ENCODE measurements at regions not wholly inside any gene's neighbourhood (a gene's known extent, or its start where the extent isn't known, plus 50 kb on each side); places are given as distances from the start of the nearest gene placed in this dataset.

DNA sequence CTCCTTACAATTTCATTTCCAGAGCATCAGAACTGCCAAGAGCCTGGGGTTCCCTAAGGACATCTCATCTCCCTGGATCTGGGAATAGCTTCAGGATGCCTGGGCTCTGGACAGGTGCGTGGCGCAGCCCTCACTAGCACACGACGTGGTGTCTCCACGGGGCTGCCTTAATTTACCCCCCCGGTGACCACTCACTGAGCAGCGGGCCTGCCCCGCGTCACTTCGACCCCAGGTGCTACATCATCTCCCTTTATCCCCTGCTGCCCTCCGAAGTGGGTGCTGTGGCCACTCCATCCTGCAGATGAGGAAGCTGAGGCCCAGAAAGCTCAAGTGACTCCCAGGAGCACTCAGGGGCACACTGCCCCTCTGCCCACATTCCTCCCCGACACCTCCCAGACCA lies 177.8 kb upstream of the SFSWAP start:
- TF ChIP-seq, protein P1, sequence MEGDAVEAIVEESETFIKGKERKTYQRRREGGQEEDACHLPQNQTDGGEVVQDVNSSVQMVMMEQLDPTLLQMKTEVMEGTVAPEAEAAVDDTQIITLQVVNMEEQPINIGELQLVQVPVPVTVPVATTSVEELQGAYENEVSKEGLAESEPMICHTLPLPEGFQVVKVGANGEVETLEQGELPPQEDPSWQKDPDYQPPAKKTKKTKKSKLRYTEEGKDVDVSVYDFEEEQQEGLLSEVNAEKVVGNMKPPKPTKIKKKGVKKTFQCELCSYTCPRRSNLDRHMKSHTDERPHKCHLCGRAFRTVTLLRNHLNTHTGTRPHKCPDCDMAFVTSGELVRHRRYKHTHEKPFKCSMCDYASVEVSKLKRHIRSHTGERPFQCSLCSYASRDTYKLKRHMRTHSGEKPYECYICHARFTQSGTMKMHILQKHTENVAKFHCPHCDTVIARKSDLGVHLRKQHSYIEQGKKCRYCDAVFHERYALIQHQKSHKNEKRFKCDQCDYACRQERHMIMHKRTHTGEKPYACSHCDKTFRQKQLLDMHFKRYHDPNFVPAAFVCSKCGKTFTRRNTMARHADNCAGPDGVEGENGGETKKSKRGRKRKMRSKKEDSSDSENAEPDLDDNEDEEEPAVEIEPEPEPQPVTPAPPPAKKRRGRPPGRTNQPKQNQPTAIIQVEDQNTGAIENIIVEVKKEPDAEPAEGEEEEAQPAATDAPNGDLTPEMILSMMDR (optimal IDR thresholded peaks at IDR 0.05 in 1 of 3, IDR thresholded peaks at IDR 0.05 in 1 of 3, conservative IDR thresholded peaks at IDR 0.05 in 1 of 3; ENCODE audit: extremely low read depth in 1 of 3, insufficient read depth in 2 of 3, low read length in 3 of 3) = no peak
- TF ChIP-seq EZH2 (IDR thresholded peaks at IDR 0.05; ENCODE audit: low read length) = no peak
- FAIRE-seq = no peak

DNA sequence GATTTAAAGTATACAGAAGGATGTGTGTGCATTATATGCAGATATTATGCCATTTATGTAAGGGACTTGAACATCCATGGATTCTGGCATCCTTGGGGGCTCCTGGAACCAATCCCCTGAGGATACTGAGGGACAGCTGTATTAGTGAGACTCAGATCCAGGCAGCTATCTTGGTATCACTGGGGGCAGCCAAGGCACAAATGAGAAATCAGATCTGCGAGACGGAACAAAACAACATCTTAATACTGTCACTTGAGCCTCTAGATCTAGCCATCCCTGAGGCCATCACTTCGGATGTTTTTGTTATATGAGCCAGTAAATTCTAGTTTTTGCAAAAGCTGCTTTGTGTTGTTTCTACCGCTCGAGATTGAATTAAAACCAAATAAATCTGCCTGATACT lies 175.1 kb upstream of the SFSWAP start:
- Histone ChIP-seq H3K4me1 (ENCODE audit: control insufficient read depth, extremely low read depth, insufficient read depth, low read length) (no peaks in the 10 kb centered on the region), H3K79me2 (ENCODE audit: control insufficient read depth, insufficient read depth, low read length) (no peaks in the 10 kb centered on the region), H4K20me1 (ENCODE audit: control insufficient read depth, extremely low read depth, insufficient read depth, low read length) (no peaks in the 10 kb centered on the region), H3K36me3 (ENCODE audit: control insufficient read depth in 2 of 2, extremely low read depth in 1 of 2, insufficient read depth in 2 of 2, low read length in 2 of 2) (no peaks in the 10 kb centered on the region), H3K9me3 (ENCODE audit: control insufficient read depth, low read depth, low read length) (peaks cover 11% of the 10 kb centered on the region), H3K4me3 (ENCODE audit: control insufficient read depth in 2 of 3, extremely low read depth in 1 of 3, insufficient read depth in 2 of 3, low read depth in 1 of 3, low read length in 3 of 3) (no peak overlapping the region), H3K9ac (ENCODE audit: control insufficient read depth, extremely low read depth, insufficient read depth, low read length) (no peak overlapping the region), H2AFZ (ENCODE audit: control insufficient read depth, low read length) (no peak overlapping the region), H3K27ac (ENCODE audit: control insufficient read depth, insufficient read depth, low read length) (no peak overlapping the region), H3K27me3 (ENCODE audit: control insufficient read depth, extremely low read depth, insufficient read depth, low read length) (no peaks in the 10 kb centered on the region), H3K4me2 (ENCODE audit: control insufficient read depth, extremely low read depth, insufficient read depth, low read depth, low read length) (no peak overlapping the region), H3K9me1 (ENCODE audit: control insufficient read depth, extremely low read depth, insufficient read depth, low read length) (no peaks in the 10 kb centered on the region)
- FAIRE-seq = no peak
- no peak for DNase-seq (ENCODE audit: low read depth, low spot score)
- TF ChIP-seq, protein P1 (optimal IDR thresholded peaks at IDR 0.05 in 1 of 3, IDR thresholded peaks at IDR 0.05 in 1 of 3, conservative IDR thresholded peaks at IDR 0.05 in 1 of 3; ENCODE audit: extremely low read depth in 1 of 3, insufficient read depth in 2 of 3, low read length in 3 of 3) = no peak
- TF ChIP-seq EZH2 (IDR thresholded peaks at IDR 0.05; ENCODE audit: low read length) = no peak
- dilution Hi-C loops (cut with MboI; ENCODE audit: extremely low pct_ligation_motif_present, low sequenced_read_pairs) = no loop called here

More for the DNA sequence above, 177.8 kb upstream of the SFSWAP start:
- H3K36me3 ChIP-seq (ENCODE audit: control insufficient read depth in 2 of 2, extremely low read depth in 1 of 2, insufficient read depth in 2 of 2, low read length in 2 of 2) = no peaks in the 10 kb centered on the region
- no peak for DNase-seq (ENCODE audit: low read depth, low spot score)
- H3K4me2 ChIP-seq (ENCODE audit: control insufficient read depth, extremely low read depth, insufficient read depth, low read depth, low read length) = no peak overlapping the region
- H3K4me1 ChIP-seq (ENCODE audit: control insufficient read depth, extremely low read depth, insufficient read depth, low read length) = no peaks in the 10 kb centered on the region
- H3K9me1 ChIP-seq (ENCODE audit: control insufficient read depth, extremely low read depth, insufficient read depth, low read length) = no peaks in the 10 kb centered on the region
- no peaks in the 10 kb centered on the region for H3K79me2 ChIP-seq (ENCODE audit: control insufficient read depth, insufficient read depth, low read length)
- no peak overlapping the region for H3K4me3 ChIP-seq (ENCODE audit: control insufficient read depth in 2 of 3, extremely low read depth in 1 of 3, insufficient read depth in 2 of 3, low read depth in 1 of 3, low read length in 3 of 3)
- dilution Hi-C loops (cut with MboI; ENCODE audit: extremely low pct_ligation_motif_present, low sequenced_read_pairs) = no loop called here
- H3K27me3 ChIP-seq (ENCODE audit: control insufficient read depth, extremely low read depth, insufficient read depth, low read length) = no peaks in the 10 kb centered on the region
- H4K20me1 ChIP-seq (ENCODE audit: control insufficient read depth, extremely low read depth, insufficient read depth, low read length) = no peaks in the 10 kb centered on the region
- H3K27ac ChIP-seq (ENCODE audit: control insufficient read depth, insufficient read depth, low read length) = no peak overlapping the region
- no peak overlapping the region for H3K9ac ChIP-seq (ENCODE audit: control insufficient read depth, extremely low read depth, insufficient read depth, low read length)
- H2AFZ ChIP-seq (ENCODE audit: control insufficient read depth, low read length) = no peak overlapping the region
- H3K9me3 ChIP-seq (ENCODE audit: control insufficient read depth, low read depth, low read length) = no peaks in the 10 kb centered on the region

Measured in keratinocyte (primary cell).